Gastroesophageal sphincter (tissue), 4 donors: ENCODE measurements at regions not wholly inside any gene's neighbourhood (a gene's known extent, or its start where the extent isn't known, plus 50 kb on each side); places are given as distances from the start of the nearest gene placed in this dataset.
"Not testable (repeated sequence)": the region's sequence is repeated elsewhere in the genome, so short reads cannot be mapped to it uniquely, and the experiment has no call there.

Source experiments
- ATAC-seq: fragments of 150-250 bp; one replicate; pipeline ENCODE4 v1.9.1; 2016; ENCODE audit warnings: mild to moderate bottlenecking, moderate library complexity
- H3K27ac ChIP-seq, 4 donors: fragments of 200-600 bp; sonication (generic) in 3 of 4; 1 replicate in 3 of 4; 2 replicates in 1 of 4; pipeline ENCODE4 v1.5.1; 2016 to 2019
- H3K27me3 ChIP-seq: fragments of 200-600 bp; sonication (generic); one replicate; pipeline ENCODE4 v1.5.1; 2019
- H3K36me3 ChIP-seq, 2 donors: fragments of 200-600 bp; sonication (generic); one replicate each; pipeline ENCODE4 v1.5.1; 2019; ENCODE audit warnings: control low read depth in 1 of 2
- H3K4me1 ChIP-seq, 3 donors: fragments of 200-600 bp; sonication (generic); 1 replicate in 2 of 3; 2 replicates in 1 of 3; pipeline ENCODE4 v1.5.1; 2016 to 2019; ENCODE audit warnings: control low read depth in 2 of 3
- H3K4me3 ChIP-seq, 2 donors: fragments of 200-600 bp; sonication (generic); one replicate each; pipeline ENCODE4 v1.5.1; 2019; ENCODE audit warnings: mild to moderate bottlenecking in 1 of 2, moderate library complexity in 1 of 2
- H3K9me3 ChIP-seq, 3 donors: fragments of 200-600 bp; sonication (generic); one replicate each; pipeline ENCODE4 v1.5.1; 2017 to 2019; ENCODE audit warnings: control low read depth in 2 of 3
- EP300 ChIP-seq: sonication (generic); formaldehyde crosslinking; IDR thresholded peaks from one replicate; pipeline ENCODE4 v1.6.1; 2017; ENCODE audit warnings: antibody characterized with exemption, mild to moderate bottlenecking
- POLR2A ChIP-seq, 2 donors: fragments of 450-650 bp; IDR thresholded peaks; one replicate each; pipeline ENCODE4 v1.6.1; 2017; ENCODE audit warnings: antibody characterized with exemption in 2 of 2, mild to moderate bottlenecking in 2 of 2, moderate library complexity in 1 of 2
- POLR2AphosphoS5 ChIP-seq: sonication (generic); formaldehyde crosslinking; IDR thresholded peaks from one replicate; pipeline ENCODE4 v1.6.1; 2017; ENCODE audit warnings: antibody characterized with exemption
- WGBS, 2 donors: methylation state at CpG; one replicate each; pipeline ENCODE4 v1.1.5; 2018; ENCODE audit warnings: low coverage in 1 of 2; 5-methylcytosine and 5-hydroxymethylcytosine counted together
- TF ChIP-seq, protein P1 (sequence below), 4 experiments: fragments of 200-600 bp in 2 of 4; fragments of 450-650 bp in 2 of 4; sonication (generic) in 1 of 4; IDR thresholded peaks; one replicate each; pipeline ENCODE4 v1.5.1; 2017 to 2019; ENCODE audit warnings: antibody characterized with exemption in 4 of 4, mild to moderate bottlenecking in 2 of 4, moderate library complexity in 2 of 4

DNA sequence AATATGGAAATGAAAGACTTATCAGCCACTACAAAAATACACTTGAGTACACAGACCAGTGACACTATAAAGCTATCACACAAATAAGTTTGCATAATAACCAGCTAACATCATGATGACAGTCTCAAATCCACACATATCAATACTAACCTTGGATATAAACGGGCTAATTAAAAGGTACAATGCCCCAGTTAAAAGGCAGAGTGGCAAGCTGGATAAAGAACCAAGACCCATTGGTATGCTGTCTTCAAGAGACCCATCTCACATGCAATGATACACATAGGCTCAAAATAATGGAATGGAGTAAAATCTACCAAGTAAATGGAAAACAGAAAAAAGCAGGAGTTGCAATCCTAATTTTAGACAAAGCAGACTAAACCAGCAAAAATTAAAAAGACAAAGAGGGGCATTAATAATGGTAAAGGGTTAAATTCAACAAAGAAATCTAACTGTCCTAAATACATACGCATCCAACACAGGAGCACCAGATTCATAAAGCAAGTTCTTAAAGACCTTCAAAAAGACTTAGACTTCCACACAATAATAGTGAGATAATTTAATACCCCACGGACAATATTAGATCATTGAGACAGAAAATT is 163.3 kb downstream of the CD24 start:
- no peak overlapping the region for H3K4me3 ChIP-seq
- no peak for ATAC-seq
- no peak overlapping the region for H3K27ac ChIP-seq
- 73 to 75% methylated on average over 1 to 3 of the region's 3 CpGs for WGBS, 2 donors
- TF ChIP-seq EP300 (no peak), POLR2AphosphoS5 (no peak), POLR2A (IDR thresholded peaks at IDR 0.05) (no peak)
- TF ChIP-seq, protein P1, sequence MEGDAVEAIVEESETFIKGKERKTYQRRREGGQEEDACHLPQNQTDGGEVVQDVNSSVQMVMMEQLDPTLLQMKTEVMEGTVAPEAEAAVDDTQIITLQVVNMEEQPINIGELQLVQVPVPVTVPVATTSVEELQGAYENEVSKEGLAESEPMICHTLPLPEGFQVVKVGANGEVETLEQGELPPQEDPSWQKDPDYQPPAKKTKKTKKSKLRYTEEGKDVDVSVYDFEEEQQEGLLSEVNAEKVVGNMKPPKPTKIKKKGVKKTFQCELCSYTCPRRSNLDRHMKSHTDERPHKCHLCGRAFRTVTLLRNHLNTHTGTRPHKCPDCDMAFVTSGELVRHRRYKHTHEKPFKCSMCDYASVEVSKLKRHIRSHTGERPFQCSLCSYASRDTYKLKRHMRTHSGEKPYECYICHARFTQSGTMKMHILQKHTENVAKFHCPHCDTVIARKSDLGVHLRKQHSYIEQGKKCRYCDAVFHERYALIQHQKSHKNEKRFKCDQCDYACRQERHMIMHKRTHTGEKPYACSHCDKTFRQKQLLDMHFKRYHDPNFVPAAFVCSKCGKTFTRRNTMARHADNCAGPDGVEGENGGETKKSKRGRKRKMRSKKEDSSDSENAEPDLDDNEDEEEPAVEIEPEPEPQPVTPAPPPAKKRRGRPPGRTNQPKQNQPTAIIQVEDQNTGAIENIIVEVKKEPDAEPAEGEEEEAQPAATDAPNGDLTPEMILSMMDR (IDR thresholded peaks at IDR 0.05) = no peak
- H3K4me1 ChIP-seq = no peaks in the 10 kb centered on the region
- H3K36me3 ChIP-seq = no peaks in the 10 kb centered on the region
- H3K9me3 ChIP-seq = peaks cover 0 to 59% (median 0%) of the 10 kb centered on the region in 3 donors
- H3K27me3 ChIP-seq = no peaks in the 10 kb centered on the region

DNA sequence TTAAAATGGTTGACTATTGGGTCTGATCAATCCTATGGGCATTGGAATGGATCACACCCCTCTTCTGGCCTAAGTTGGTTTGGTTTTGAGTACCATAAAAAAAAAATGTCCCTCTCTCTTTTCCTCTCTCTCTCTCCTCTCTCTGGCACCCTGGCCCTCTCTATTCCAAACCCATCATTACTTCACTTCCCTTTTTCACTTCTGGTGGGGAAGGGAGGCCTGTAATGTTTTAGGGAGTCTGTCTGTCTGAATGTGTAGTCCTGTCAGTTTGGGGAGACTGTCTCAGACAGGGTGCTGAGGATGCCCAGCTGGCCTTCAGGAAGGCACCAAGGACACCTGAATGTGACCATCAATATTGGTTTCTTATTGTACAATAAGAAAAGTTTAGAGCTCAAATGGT is 165.8 kb downstream of the CD24 start:
- TF ChIP-seq POLR2A (IDR thresholded peaks at IDR 0.05) = no peak
- no peak for TF ChIP-seq EP300
- TF ChIP-seq, protein P1 (IDR thresholded peaks at IDR 0.05) = no peak
- TF ChIP-seq POLR2AphosphoS5 = no peak
- no peaks in the 10 kb centered on the region for H3K36me3 ChIP-seq
- H3K27ac ChIP-seq = no peak overlapping the region
- no peaks in the 10 kb centered on the region for H3K4me1 ChIP-seq
- H3K27me3 ChIP-seq = no peaks in the 10 kb centered on the region
- H3K4me3 ChIP-seq = no peak overlapping the region
- no peak for ATAC-seq
- peaks cover 0 to 59% (median 0%) of the 10 kb centered on the region in 3 donors for H3K9me3 ChIP-seq

DNA sequence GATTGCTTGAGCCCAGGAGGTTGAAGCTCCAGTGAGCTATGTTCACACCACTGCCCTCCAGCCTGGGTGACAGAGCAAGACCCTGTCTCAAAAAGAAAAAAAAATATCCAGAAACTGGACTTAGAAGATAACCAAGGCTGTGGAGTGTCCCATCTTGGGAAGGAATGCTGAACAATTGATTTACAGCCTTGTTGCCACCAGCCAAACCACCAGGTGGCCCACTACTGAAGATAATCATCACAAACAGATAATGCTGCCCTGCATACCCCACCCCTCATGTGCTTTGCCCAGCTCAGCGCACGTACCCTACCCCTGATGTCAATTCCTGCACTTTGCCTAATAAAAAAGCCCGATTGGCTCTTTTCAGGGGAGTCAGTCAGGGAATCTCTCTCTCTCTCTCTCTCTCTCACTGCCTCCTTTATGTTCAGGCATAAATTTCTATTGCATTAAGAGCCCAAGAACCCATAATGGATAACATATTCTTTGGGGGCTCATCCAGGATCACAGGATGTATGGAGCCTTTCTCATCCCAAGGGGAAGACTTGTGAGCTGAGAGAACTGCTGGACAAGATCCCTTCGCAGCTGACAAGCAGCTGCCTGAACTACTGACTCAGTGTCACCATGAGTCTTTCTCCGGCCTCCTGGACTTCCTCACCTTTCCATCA is 166.4 kb downstream of the CD24 start:
- no peak overlapping the region for H3K4me3 ChIP-seq
- no peaks in the 10 kb centered on the region for H3K27me3 ChIP-seq
- H3K36me3 ChIP-seq = no peaks in the 10 kb centered on the region
- TF ChIP-seq, protein P1 (IDR thresholded peaks at IDR 0.05) = no peak
- TF ChIP-seq EP300 = no peak
- TF ChIP-seq POLR2AphosphoS5 = no peak
- no peak for TF ChIP-seq POLR2A (IDR thresholded peaks at IDR 0.05)
- no peaks in the 10 kb centered on the region for H3K4me1 ChIP-seq
- WGBS, 2 donors = 94 to 100% methylated on average over 1 to 5 of the region's 5 CpGs
- no peak overlapping the region for H3K27ac ChIP-seq
- peaks cover 0 to 59% (median 0%) of the 10 kb centered on the region in 3 donors for H3K9me3 ChIP-seq
- ATAC-seq = no peak

DNA sequence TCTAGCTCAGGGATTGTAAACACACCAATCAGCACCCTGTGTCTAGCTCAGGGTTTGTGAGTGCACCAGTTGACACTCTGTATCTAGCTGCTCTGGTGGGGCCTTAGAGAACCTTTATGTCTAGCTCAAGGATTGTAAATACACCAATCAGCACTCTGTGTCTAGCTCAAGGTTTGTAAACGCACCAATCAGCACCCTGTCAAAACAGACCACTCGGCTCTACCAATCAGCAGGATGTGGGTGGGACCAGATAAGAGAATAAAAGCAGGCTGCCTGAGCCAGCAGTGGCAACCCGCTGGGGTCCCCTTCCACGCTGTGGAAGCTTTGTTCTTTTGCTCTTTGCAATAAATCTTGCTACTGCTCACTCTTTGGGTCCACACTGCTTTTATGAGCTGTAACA is 168.3 kb downstream of the CD24 start:
- H3K27ac ChIP-seq, H3K27me3 ChIP-seq, H3K36me3 ChIP-seq, H3K4me1 ChIP-seq, H3K4me3 ChIP-seq, ATAC-seq: not testable (repeated sequence)
- H3K9me3 ChIP-seq = peaks cover 0 to 45% (median 0%) of the 10 kb centered on the region in 3 donors
- no CpG with 5 or more reads among the region's 4 CpGs for WGBS, 2 donors

DNA sequence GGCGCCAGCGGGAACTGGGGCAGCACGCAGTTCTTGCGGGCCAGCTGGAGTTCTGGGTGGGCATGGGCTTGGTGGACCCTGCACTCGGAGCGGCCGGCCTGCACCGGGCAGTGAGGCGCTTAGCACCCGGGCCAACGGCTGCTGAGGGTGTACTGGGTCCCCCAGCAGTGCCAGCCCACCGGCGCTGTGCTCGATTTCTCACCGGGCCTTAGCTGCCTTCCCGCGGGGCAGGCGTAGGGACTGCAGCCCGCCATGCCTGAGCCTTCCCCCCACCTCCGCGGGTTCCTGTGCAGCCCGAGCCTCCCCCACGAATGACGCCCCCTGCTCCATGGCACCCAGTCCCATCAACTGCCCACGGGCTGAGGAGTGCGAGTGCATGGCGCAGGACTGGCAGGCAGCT is 168.8 kb downstream of the CD24 start:
- no peak for ATAC-seq

More for the DNA sequence above, 168.8 kb downstream of the CD24 start:
- no CpG with 5 or more reads among the region's 27 CpGs for WGBS, 2 donors
- Histone ChIP-seq H3K27me3 (no peaks in the 10 kb centered on the region), H3K27ac (no peak overlapping the region), H3K9me3 (peaks cover 0 to 40% (median 0%) of the 10 kb centered on the region in 3 donors), H3K4me1 (no peaks in the 10 kb centered on the region), H3K36me3 (no peaks in the 10 kb centered on the region), H3K4me3 (no peak overlapping the region)
- TF ChIP-seq POLR2AphosphoS5 (no peak), EP300 (no peak), POLR2A (IDR thresholded peaks at IDR 0.05) (no peak)
- TF ChIP-seq, protein P1 (IDR thresholded peaks at IDR 0.05) = no peak
